Renal pelvis (tissue), 1 donor: ENCODE measurements at regions not wholly inside any gene's neighbourhood (a gene's known extent, or its start where the extent isn't known, plus 50 kb on each side); places are given as distances from the start of the nearest gene placed in this dataset.
"Not testable (repeated sequence)": the region's sequence is repeated elsewhere in the genome, so short reads cannot be mapped to it uniquely, and the experiment has no call there.

Source experiments
- DNase-seq: peaks from one replicate; pipeline ENCODE4 v3.0.0-alpha.2; 2013

- no peak for DNase-seq
Observed at GRCh38 chr3:25895443-25895842, 105.6 kb downstream of the OXSM start.

- no peak for DNase-seq
Observed at GRCh38 chr3:25897019-25897418, 107.1 kb downstream of the OXSM start.

- no peak for DNase-seq
Observed at GRCh38 chr3:25899352-25900101, 109.6 kb downstream of the OXSM start.

- DNase-seq = no peak
Observed at GRCh38 chr3:25900161-25900560, 110.3 kb downstream of the OXSM start.

- no peak for DNase-seq
Observed at GRCh38 chr3:25901796-25902195, 111.9 kb downstream of the OXSM start.

- no peak for DNase-seq
Observed at GRCh38 chr3:25902586-25902985, 112.7 kb downstream of the OXSM start.

GRCh38 chr3:25903371-25904129, 113.7 kb downstream of the OXSM start:
- no peak for DNase-seq

GRCh38 chr3:25904206-25904605, 114.3 kb downstream of the OXSM start:
- DNase-seq = peak; percentile 15

GRCh38 chr3:25906132-25906906, 116.4 kb downstream of the OXSM start:
- DNase-seq = no peak

- no peak for DNase-seq
Observed at GRCh38 chr3:25907081-25907480, 117.2 kb downstream of the OXSM start.

- DNase-seq = no peak
Observed at GRCh38 chr3:25910105-25910504, 120.2 kb downstream of the OXSM start.

- no peak for DNase-seq
Observed at GRCh38 chr3:25910997-25911396, 121.1 kb downstream of the OXSM start.

- no peak for DNase-seq
Observed at GRCh38 chr3:25911525-25912295, 121.8 kb downstream of the OXSM start.

GRCh38 chr3:25913179-25913578, 123.3 kb downstream of the OXSM start:
- DNase-seq = no peak

GRCh38 chr3:25915673-25916072, 125.8 kb downstream of the OXSM start:
- DNase-seq = no peak

- no peak for DNase-seq
Observed at GRCh38 chr3:25916321-25916720, 126.4 kb downstream of the OXSM start.

- DNase-seq = not testable (repeated sequence)
Observed at GRCh38 chr3:25931967-25932366, 142.1 kb downstream of the OXSM start.

- no peak for DNase-seq
Observed at GRCh38 chr3:25938566-25939325, 148.9 kb downstream of the OXSM start.

- DNase-seq = no peak
Observed at GRCh38 chr3:25940935-25941334, 151.0 kb downstream of the OXSM start.

- no peak for DNase-seq
Observed at GRCh38 chr3:25944329-25944728, 154.4 kb downstream of the OXSM start.

GRCh38 chr3:25945366-25945765, 155.5 kb downstream of the OXSM start:
- DNase-seq = no peak
